ENCODE measurements at regions not wholly inside any gene's neighbourhood (a gene's known extent, or its start where the extent isn't known, plus 50 kb on each side); places are given as distances from the start of the nearest gene placed in this dataset.

GRCh38 chr12:90166012-90166411 lies 457.4 kb upstream of the ATP2B1 start:
- TF ChIP-seq CTCF (IDR thresholded peaks at IDR 0.05; ENCODE audit: low read depth, low read length, poor library complexity, severe bottlenecking), result no peak
- TF ChIP-seq EZH2phosphoT487 (IDR thresholded peaks at IDR 0.05; ENCODE audit: borderline replicate concordance, low read length), result no peak
